Keratinocyte (primary cell): ENCODE measurements at regions not wholly inside any gene's neighbourhood (a gene's known extent, or its start where the extent isn't known, plus 50 kb on each side); places are given as distances from the start of the nearest gene placed in this dataset.

Experiments
- CTCF ChIP-seq, 3 experiments: IDR thresholded peaks in 1 of 3; conservative IDR thresholded peaks in 1 of 3; optimal IDR thresholded peaks in 1 of 3; 2 replicates in 2 of 3; 3 replicates in 1 of 3; pipeline versions ENCODE3 to v1.5.1; 2011; ENCODE audit warnings: low read length in 3 of 3, mild to moderate bottlenecking in 3 of 3, moderate library complexity in 2 of 3, control low read depth in 1 of 3, inconsistent platforms in 1 of 3; ENCODE audit not compliant: insufficient read depth in 2 of 3; ENCODE audit errors: extremely low read depth in 1 of 3
- EZH2 ChIP-seq: IDR thresholded peaks from one replicate; pipeline ENCODE4 v1.6.1; 2012; ENCODE audit warnings: inconsistent platforms, mild to moderate bottlenecking, low read length, moderate library complexity

- TF ChIP-seq EZH2 (no peak), CTCF (optimal IDR thresholded peaks at IDR 0.05 in 1 of 3, IDR thresholded peaks at IDR 0.05 in 1 of 3, conservative IDR thresholded peaks at IDR 0.05 in 1 of 3; ENCODE audit: extremely low read depth in 1 of 3, insufficient read depth in 2 of 3, low read length in 3 of 3) (no peak)
Observed at GRCh38 chr6:113570161-113570560, 287.0 kb upstream of the MARCKS start.
